HFFc6 (cell line): ENCODE measurements at regions not wholly inside any gene's neighbourhood (a gene's known extent, or its start where the extent isn't known, plus 50 kb on each side); places are given as distances from the start of the nearest gene placed in this dataset.
"Not testable (repeated sequence)": the region's sequence is repeated elsewhere in the genome, so short reads cannot be mapped to it uniquely, and the experiment has no call there.

Experiments
- DNase-seq: peaks from one replicate; pipeline ENCODE4 v3.0.0-alpha.2; 2018
- H3K27ac Mint-ChIP-seq: 2 replicates; pipeline ENCODE4 v1.8.0; 2020; ENCODE audit warnings: mild to moderate bottlenecking, mixed read lengths
- H3K27me3 Mint-ChIP-seq: 2 replicates; pipeline ENCODE4 v1.8.0; 2021; ENCODE audit warnings: mild to moderate bottlenecking, moderate library complexity, mixed read lengths; ENCODE audit not compliant: insufficient read depth
- H3K36me3 Mint-ChIP-seq: 2 replicates; pipeline ENCODE4 v1.8.0; 2021; ENCODE audit warnings: low read depth, mixed read lengths
- H3K4me1 Mint-ChIP-seq: 2 replicates; pipeline ENCODE4 v1.8.0; 2020; ENCODE audit warnings: low read depth, mixed read lengths
- H3K4me3 Mint-ChIP-seq: 2 replicates; pipeline ENCODE4 v1.8.0; 2020; ENCODE audit warnings: mild to moderate bottlenecking, moderate library complexity, mixed read lengths
- H3K9me3 Mint-ChIP-seq: 2 replicates; pipeline ENCODE4 v1.8.0; 2020; ENCODE audit warnings: mild to moderate bottlenecking, mixed read lengths
- CTCF ChIP-seq: fragments of 200-600 bp; sonication (generic); IDR thresholded peaks from 2 replicates; pipeline ENCODE4 v1.5.0; 2021; ENCODE audit warnings: antibody characterized with exemption, mild to moderate bottlenecking

DNA sequence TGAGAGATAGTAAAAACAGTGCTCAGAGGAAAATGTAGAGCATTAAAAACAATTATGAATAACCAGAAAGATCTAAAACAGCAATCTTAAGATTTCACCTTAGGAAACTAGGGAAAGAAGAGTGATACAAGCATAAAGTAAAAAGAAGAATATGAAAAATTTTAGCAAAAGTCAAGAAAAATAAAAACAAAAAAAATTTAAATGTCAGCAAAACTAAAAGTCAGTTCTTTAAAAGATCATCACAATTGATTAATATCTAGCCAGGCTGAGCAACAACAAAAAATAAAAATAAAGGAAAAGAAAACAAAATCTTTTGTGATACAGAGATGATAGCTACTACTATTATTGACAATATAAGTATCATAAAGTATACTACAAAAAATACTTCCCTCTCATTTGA, 1088.1 kb upstream of the EDIL3 start:
- Mint-ChIP-seq H3K4me3 (no peak overlapping the region), H3K27ac (no peak overlapping the region), H3K36me3 (no peaks in the 10 kb centered on the region), H3K9me3 (peaks cover 56% of the 10 kb centered on the region), H3K27me3 (no peaks in the 10 kb centered on the region), H3K4me1 (no peaks in the 10 kb centered on the region)
- no peak for DNase-seq
- no peak for TF ChIP-seq CTCF

DNA sequence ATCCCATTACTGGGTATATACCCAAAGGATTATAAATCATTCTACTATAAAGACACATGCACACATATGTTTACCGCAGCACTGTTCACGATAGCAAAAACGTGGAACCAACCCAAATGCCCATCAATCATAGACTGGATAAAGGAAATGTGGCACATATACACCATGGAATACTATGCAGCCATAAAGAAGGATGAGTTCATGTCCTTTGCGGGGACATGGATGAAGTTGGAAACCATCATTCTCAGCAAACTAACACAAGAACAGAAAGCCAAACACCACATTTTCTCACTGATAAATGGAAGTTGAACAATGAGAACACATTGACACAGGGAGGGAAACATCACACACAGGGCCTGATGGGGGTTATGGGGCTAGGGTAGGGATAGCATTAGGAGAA, 1090.5 kb upstream of the EDIL3 start:
- not testable (repeated sequence) for H3K36me3 Mint-ChIP-seq, H3K4me3 Mint-ChIP-seq, H3K27ac Mint-ChIP-seq, H3K27me3 Mint-ChIP-seq, H3K4me1 Mint-ChIP-seq, DNase-seq
- H3K9me3 Mint-ChIP-seq: peaks cover 42% of the 10 kb centered on the region

DNA sequence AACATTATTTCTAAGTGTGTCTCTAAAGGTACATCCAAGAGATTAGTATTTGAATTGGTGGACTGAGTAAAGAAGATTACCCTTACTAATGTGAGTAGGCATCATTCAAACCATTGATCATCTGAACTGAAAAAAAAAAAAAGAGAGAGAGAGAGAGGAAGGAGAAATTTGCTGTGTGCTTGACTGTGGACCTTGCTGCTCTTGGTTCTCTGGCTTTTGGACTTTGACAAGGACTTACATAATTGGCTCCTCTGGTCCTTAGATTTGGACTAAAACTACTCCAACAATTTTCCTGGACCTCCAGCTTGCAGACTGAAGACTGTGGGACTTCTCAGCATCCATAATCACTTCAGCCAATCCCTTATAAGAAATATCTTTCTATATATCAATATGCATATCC, 1091.9 kb upstream of the EDIL3 start:
- Mint-ChIP-seq H3K4me1 (no peaks in the 10 kb centered on the region), H3K27me3 (no peaks in the 10 kb centered on the region), H3K9me3 (peaks cover 41% of the 10 kb centered on the region), H3K36me3 (no peaks in the 10 kb centered on the region), H3K4me3 (no peak overlapping the region), H3K27ac (no peak overlapping the region)
- TF ChIP-seq CTCF: no peak
- DNase-seq: no peak

- no peak overlapping the region for H3K4me3 Mint-ChIP-seq
- H3K27ac Mint-ChIP-seq: no peak overlapping the region
- TF ChIP-seq CTCF: no peak
- peaks cover 43% of the 10 kb centered on the region for H3K9me3 Mint-ChIP-seq
- H3K4me1 Mint-ChIP-seq: no peaks in the 10 kb centered on the region
- no peaks in the 10 kb centered on the region for H3K36me3 Mint-ChIP-seq
- H3K27me3 Mint-ChIP-seq: no peaks in the 10 kb centered on the region
- no peak for DNase-seq
Measured at GRCh38 chr5:85479849-85480248, 1095.2 kb upstream of the EDIL3 start.

DNA sequence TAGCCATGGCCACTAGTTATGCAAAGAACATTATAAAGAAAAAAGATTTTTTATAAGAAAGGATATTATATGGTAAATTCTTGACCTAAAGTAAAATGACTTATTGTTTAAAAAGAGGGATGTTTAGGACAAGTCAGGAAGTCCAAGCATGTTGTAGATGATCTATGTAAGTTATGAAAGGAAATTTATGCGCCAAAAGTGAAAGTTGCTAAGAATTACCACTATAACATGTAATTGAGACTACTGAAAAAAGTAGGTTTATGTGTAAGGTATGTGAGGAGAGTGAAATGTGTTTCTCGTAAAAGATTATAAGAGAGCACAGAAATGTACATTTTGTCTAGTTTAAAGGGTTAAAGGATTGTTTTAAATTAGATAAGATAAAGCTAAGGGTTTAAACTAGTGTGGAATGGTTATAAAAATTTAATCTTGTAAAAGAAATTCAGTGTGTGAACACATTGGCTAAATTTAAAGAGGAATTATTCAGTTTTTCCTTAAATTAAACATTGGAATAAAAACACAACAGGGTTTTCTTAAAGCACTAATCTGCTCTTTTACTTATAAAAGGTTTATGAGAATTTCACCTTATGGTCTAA, 1100.4 kb upstream of the EDIL3 start:
- peaks cover 41% of the 10 kb centered on the region for H3K9me3 Mint-ChIP-seq
- DNase-seq: no peak
- no peak overlapping the region for H3K4me3 Mint-ChIP-seq
- no peak for TF ChIP-seq CTCF
- H3K36me3 Mint-ChIP-seq: no peaks in the 10 kb centered on the region
- H3K27me3 Mint-ChIP-seq: no peaks in the 10 kb centered on the region
- H3K4me1 Mint-ChIP-seq: no peaks in the 10 kb centered on the region
- H3K27ac Mint-ChIP-seq: no peak overlapping the region

- Mint-ChIP-seq H3K27ac (no peak overlapping the region), H3K27me3 (no peaks in the 10 kb centered on the region), H3K9me3 (peaks cover 51% of the 10 kb centered on the region), H3K4me1 (no peaks in the 10 kb centered on the region), H3K4me3 (no peak overlapping the region), H3K36me3 (no peaks in the 10 kb centered on the region)
- DNase-seq: no peak
- no peak for TF ChIP-seq CTCF
Measured at GRCh38 chr5:85488295-85488694, 1103.6 kb upstream of the EDIL3 start.
